Omental fat pad (tissue), 3 donors: ENCODE measurements at regions not wholly inside any gene's neighbourhood (a gene's known extent, or its start where the extent isn't known, plus 50 kb on each side); places are given as distances from the start of the nearest gene placed in this dataset.

Experiments used
- ATAC-seq: fragments of 150-250 bp; one replicate; pipeline ENCODE4 v1.9.1; 2016; ENCODE audit warnings: mild to moderate bottlenecking, moderate library complexity; ENCODE audit not compliant: low FRiP score
- DNase-seq: peaks from one replicate; pipeline ENCODE4 v3.0.0-alpha.2; 2019; ENCODE audit warnings: low spot score
- CTCF ChIP-seq, 3 donors: fragments of 450-650 bp; IDR thresholded peaks; one replicate each; pipeline ENCODE4 v1.5.1; 2016 to 2017; ENCODE audit warnings: antibody characterized with exemption in 3 of 3, mild to moderate bottlenecking in 3 of 3, moderate library complexity in 2 of 3

- DNase-seq = no peak
- no peak for ATAC-seq
- no peak for TF ChIP-seq CTCF (IDR thresholded peaks at IDR 0.05)
Observed at GRCh38 chr16:86037999-86038925, 139.3 kb downstream of the IRF8 start.

GRCh38 chr16:86038926-86039310, 140.0 kb downstream of the IRF8 start:
- DNase-seq (no peak), ATAC-seq (no peak)
- no peak for TF ChIP-seq CTCF (IDR thresholded peaks at IDR 0.05)

- no peak for DNase-seq
- no peak for TF ChIP-seq CTCF (IDR thresholded peaks at IDR 0.05)
- no peak for ATAC-seq
Observed at GRCh38 chr16:86039606-86040005, 140.6 kb downstream of the IRF8 start.

GRCh38 chr16:86040496-86040895, 141.5 kb downstream of the IRF8 start:
- ATAC-seq (no peak), DNase-seq (no peak)
- TF ChIP-seq CTCF (IDR thresholded peaks at IDR 0.05) = no peak

GRCh38 chr16:86041215-86041614, 142.3 kb downstream of the IRF8 start:
- no peak for DNase-seq
- no peak for TF ChIP-seq CTCF (IDR thresholded peaks at IDR 0.05)
- ATAC-seq = no peak

- DNase-seq (no peak), ATAC-seq (no peak)
Observed at GRCh38 chr16:86041807-86042206, 142.8 kb downstream of the IRF8 start.

More at GRCh38 chr16:86041807-86042206, 142.8 kb downstream of the IRF8 start:
- no peak for TF ChIP-seq CTCF (IDR thresholded peaks at IDR 0.05)
